Fibroblast of lung (primary cell): ENCODE measurements at regions not wholly inside any gene's neighbourhood (a gene's known extent, or its start where the extent isn't known, plus 50 kb on each side); places are given as distances from the start of the nearest gene placed in this dataset.

ENCODE experiments used
- DNase-seq, 2 donors: peaks; one replicate each; pipeline versions ENCODE4 v3.0.0 to v3.0.0-alpha.2; 2010; ENCODE audit warnings: low read depth in 2 of 2
- H2AFZ ChIP-seq: 2 replicates; pipeline ENCODE4 v1.5.1; 2012; ENCODE audit warnings: low read length, control low read depth, inconsistent platforms
- H3K27ac ChIP-seq: 2 replicates; pipeline ENCODE4 v1.5.1; 2011; ENCODE audit warnings: low read length, control low read depth; ENCODE audit not compliant: insufficient read depth
- H3K27me3 ChIP-seq: 2 replicates; pipeline ENCODE4 v1.5.1; 2011; ENCODE audit warnings: mild to moderate bottlenecking, low read length; ENCODE audit not compliant: control insufficient read depth, insufficient read depth
- H3K36me3 ChIP-seq: 2 replicates; pipeline ENCODE4 v1.5.1; 2011; ENCODE audit warnings: low read length; ENCODE audit not compliant: control insufficient read depth, insufficient read depth
- H3K4me1 ChIP-seq: 2 replicates; pipeline ENCODE4 v1.5.1; 2011; ENCODE audit warnings: low read length; ENCODE audit not compliant: control insufficient read depth, insufficient read depth; ENCODE audit errors: extremely low read depth
- H3K4me2 ChIP-seq: 2 replicates; pipeline ENCODE4 v1.5.1; 2011; ENCODE audit warnings: low read length, control low read depth; ENCODE audit not compliant: insufficient read depth; ENCODE audit errors: extremely low read depth
- H3K4me3 ChIP-seq, 4 experiments: fragments of 200-600 bp in 1 of 4; sonication (generic) in 1 of 4; replicated peaks in 1 of 4; 2 replicates each; pipeline ENCODE4 v1.5.1; 2011 to 2016; ENCODE audit warnings: low read length in 4 of 4, low read depth in 3 of 4, mild to moderate bottlenecking in 3 of 4, control low read depth in 2 of 4, inconsistent platforms in 1 of 4, mixed read lengths in 1 of 4; ENCODE audit not compliant: insufficient read depth in 1 of 4; ENCODE audit errors: control extremely low read depth in 1 of 4
- H3K79me2 ChIP-seq: 2 replicates; pipeline ENCODE4 v1.5.1; 2012; ENCODE audit warnings: mild to moderate bottlenecking, low read length, inconsistent platforms; ENCODE audit not compliant: control insufficient read depth, insufficient read depth
- H3K9ac ChIP-seq: 2 replicates; pipeline ENCODE4 v1.5.1; 2011; ENCODE audit warnings: mild to moderate bottlenecking, low read length, control low read depth; ENCODE audit not compliant: insufficient read depth
- H3K9me3 ChIP-seq: 2 replicates; pipeline ENCODE4 v1.5.1; 2012; ENCODE audit warnings: low read depth, low read length; ENCODE audit not compliant: control insufficient read depth, insufficient read depth
- H4K20me1 ChIP-seq: 2 replicates; pipeline ENCODE4 v1.5.1; 2011; ENCODE audit warnings: low read length; ENCODE audit not compliant: control insufficient read depth, insufficient read depth; ENCODE audit errors: extremely low read depth
- EZH2 ChIP-seq: IDR thresholded peaks from 2 replicates; pipeline ENCODE4 v1.5.1; 2012; ENCODE audit warnings: low read length, control low read depth, mild to moderate bottlenecking; ENCODE audit errors: missing control alignments
- TF ChIP-seq, protein P1 (sequence below), 2 donors: IDR thresholded peaks in 1 of 2; conservative IDR thresholded peaks in 1 of 2; 1 replicate in 1 of 2; 2 replicates in 1 of 2; pipeline ENCODE4 v1.5.1; 2011 to 2012; ENCODE audit warnings: low read length in 2 of 2, control low read depth in 1 of 2, inconsistent platforms in 1 of 2, low read depth in 1 of 2, mild to moderate bottlenecking in 1 of 2

DNA sequence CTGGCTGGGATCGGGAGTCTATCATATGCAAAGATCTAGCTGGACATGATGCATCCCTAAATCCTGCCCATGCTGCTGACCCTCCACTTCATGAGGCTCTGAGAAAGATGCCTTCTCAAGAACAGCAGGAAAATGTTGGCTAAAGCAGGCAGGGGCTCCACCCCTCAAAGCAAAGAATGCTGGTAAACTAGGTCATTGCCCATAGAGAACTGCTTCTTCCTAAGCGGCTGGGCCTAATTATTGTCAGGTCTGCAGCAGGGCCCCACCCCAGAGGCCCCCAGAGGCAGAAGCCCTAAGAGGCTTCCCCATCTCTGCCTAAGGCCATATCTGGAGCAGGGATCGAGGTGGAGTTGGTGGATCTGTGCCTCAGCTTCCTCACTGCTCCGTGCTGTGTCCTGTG is 447.4 kb upstream of the PROK2 start:
- no peaks in the 10 kb centered on the region for H3K27me3 ChIP-seq
- H3K9ac ChIP-seq: no peak overlapping the region
- no peak for TF ChIP-seq EZH2
- TF ChIP-seq, protein P1, sequence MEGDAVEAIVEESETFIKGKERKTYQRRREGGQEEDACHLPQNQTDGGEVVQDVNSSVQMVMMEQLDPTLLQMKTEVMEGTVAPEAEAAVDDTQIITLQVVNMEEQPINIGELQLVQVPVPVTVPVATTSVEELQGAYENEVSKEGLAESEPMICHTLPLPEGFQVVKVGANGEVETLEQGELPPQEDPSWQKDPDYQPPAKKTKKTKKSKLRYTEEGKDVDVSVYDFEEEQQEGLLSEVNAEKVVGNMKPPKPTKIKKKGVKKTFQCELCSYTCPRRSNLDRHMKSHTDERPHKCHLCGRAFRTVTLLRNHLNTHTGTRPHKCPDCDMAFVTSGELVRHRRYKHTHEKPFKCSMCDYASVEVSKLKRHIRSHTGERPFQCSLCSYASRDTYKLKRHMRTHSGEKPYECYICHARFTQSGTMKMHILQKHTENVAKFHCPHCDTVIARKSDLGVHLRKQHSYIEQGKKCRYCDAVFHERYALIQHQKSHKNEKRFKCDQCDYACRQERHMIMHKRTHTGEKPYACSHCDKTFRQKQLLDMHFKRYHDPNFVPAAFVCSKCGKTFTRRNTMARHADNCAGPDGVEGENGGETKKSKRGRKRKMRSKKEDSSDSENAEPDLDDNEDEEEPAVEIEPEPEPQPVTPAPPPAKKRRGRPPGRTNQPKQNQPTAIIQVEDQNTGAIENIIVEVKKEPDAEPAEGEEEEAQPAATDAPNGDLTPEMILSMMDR (conservative IDR thresholded peaks at IDR 0.05 in 1 of 2, IDR thresholded peaks at IDR 0.05 in 1 of 2; ENCODE audit: low read depth in 1 of 2, low read length in 2 of 2): no peak
- no peaks in the 10 kb centered on the region for H3K36me3 ChIP-seq
- H3K4me2 ChIP-seq: no peak overlapping the region
- no peak overlapping the region for H3K27ac ChIP-seq
- no peaks in the 10 kb centered on the region for H3K4me1 ChIP-seq
- no peak for DNase-seq
- H2AFZ ChIP-seq: no peak overlapping the region
- no peaks in the 10 kb centered on the region for H4K20me1 ChIP-seq
- H3K4me3 ChIP-seq: no peak overlapping the region
- H3K79me2 ChIP-seq: no peaks in the 10 kb centered on the region
- H3K9me3 ChIP-seq: no peaks in the 10 kb centered on the region

DNA sequence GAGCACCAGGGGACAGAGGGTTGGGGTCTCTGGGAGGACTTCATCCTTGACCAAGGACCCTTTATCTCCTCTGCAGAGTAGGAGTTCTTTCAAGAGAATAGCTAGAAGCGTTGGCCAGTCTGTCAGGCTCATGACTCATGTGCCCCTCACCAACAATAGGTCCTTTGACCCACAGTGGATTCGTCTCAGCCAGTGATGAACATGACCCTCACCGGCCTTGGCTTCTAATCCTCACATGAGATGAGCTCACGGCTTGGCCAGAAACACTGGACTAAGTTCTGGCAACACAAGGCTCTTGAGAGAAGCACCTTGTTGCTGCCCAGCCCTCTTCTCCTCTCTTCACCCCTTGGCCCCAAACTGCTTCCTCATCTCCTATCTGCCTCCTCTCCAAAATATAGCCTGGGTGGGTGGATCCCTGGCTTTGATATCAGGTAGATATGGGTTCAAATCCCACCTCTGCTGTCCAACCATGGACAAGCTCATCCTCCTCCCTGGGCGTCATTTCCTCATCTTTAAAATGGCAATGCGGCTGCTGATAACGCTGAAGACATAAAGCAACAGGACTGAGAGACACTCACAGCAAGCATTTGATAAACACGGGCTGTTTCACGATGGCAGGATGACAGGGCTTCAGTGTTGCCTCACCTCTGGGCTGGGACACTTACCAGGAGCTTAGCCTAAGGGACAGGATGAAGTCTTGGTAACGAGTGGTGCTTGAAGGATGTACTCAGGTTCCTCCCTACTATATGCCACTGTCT is 446.7 kb upstream of the PROK2 start:
- Histone ChIP-seq H3K4me1 (no peaks in the 10 kb centered on the region), H3K4me3 (no peak overlapping the region), H3K79me2 (no peaks in the 10 kb centered on the region), H3K27me3 (no peaks in the 10 kb centered on the region), H3K27ac (no peak overlapping the region), H3K9ac (no peak overlapping the region), H3K9me3 (no peaks in the 10 kb centered on the region), H2AFZ (no peak overlapping the region), H3K36me3 (no peaks in the 10 kb centered on the region), H4K20me1 (no peaks in the 10 kb centered on the region), H3K4me2 (no peak overlapping the region)
- TF ChIP-seq, protein P1 (conservative IDR thresholded peaks at IDR 0.05 in 1 of 2, IDR thresholded peaks at IDR 0.05 in 1 of 2; ENCODE audit: low read depth in 1 of 2, low read length in 2 of 2): no peak
- no peak for TF ChIP-seq EZH2
- DNase-seq: no peak

DNA sequence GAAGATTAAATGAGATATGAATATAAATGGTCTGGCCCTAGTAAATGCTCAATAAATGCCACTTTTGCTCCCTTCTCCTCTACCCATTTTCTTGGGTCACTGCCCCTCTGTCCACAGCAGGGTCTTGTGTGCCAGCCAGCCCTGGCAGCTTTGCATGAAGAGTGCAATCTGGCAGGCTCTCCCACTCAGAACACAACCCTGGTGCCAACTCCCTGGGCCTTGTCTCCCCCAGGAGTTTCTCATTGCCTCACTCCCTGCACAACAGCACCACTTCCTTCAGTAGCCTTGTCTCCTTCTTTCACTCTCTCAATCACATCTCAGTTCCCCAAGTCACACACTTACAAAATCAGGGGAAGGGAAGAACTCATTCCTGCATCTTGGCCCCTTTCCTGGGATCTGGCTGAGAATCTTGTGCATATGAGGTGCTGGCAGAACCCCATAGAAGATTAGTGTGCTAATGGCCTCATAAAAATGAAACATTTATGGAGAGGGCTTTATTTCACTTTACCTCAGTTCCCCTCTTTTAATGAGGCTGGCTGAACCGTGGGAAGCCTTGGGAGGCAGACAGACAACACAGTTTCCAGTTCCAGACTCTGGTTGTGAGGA is 445.9 kb upstream of the PROK2 start:
- H3K9ac ChIP-seq: no peak overlapping the region
- no peaks in the 10 kb centered on the region for H4K20me1 ChIP-seq
- peak in 1 of 2 donors; percentile 18 for DNase-seq
- H3K9me3 ChIP-seq: no peaks in the 10 kb centered on the region
- H3K27me3 ChIP-seq: no peaks in the 10 kb centered on the region
- no peaks in the 10 kb centered on the region for H3K36me3 ChIP-seq
- H3K4me1 ChIP-seq: no peaks in the 10 kb centered on the region
- no peak overlapping the region for H2AFZ ChIP-seq
- TF ChIP-seq, protein P1 (conservative IDR thresholded peaks at IDR 0.05 in 1 of 2, IDR thresholded peaks at IDR 0.05 in 1 of 2; ENCODE audit: low read depth in 1 of 2, low read length in 2 of 2): no peak
- TF ChIP-seq EZH2: no peak
- no peak overlapping the region for H3K27ac ChIP-seq
- H3K4me2 ChIP-seq: no peak overlapping the region
- no peaks in the 10 kb centered on the region for H3K79me2 ChIP-seq
- no peak overlapping the region for H3K4me3 ChIP-seq
